ENCODE measurements at regions not wholly inside any gene's neighbourhood (a gene's known extent, or its start where the extent isn't known, plus 50 kb on each side); places are given as distances from the start of the nearest gene placed in this dataset.

GRCh38 chr6:137570393-137570792 lies 76.2 kb upstream of the OLIG3 start:
- TF ChIP-seq CTCF (IDR thresholded peaks at IDR 0.05; ENCODE audit: low read length) (no peak), EZH2 (IDR thresholded peaks at IDR 0.05; ENCODE audit: borderline replicate concordance, low read length) (no peak)

All from OCI-LY1 (cell line).